MM.1S (cell line): ENCODE measurements at regions not wholly inside any gene's neighbourhood (a gene's known extent, or its start where the extent isn't known, plus 50 kb on each side); places are given as distances from the start of the nearest gene placed in this dataset.
A peak's percentile ranks its signal among the peaks of the same experiment; 100 is the strongest.

Experiments
- DNase-seq: peaks from one replicate; pipeline ENCODE4 v3.0.0-alpha.2; 2015
- H2AFZ ChIP-seq: fragments of 300-600 bp; sonication (generic); 2 replicates; pipeline ENCODE4 v1.6.0; 2016; ENCODE audit warnings: antibody characterized with exemption, low read length
- H3F3A ChIP-seq: fragments of 300-600 bp; sonication (generic); 2 replicates; pipeline ENCODE4 v1.6.1; 2016; ENCODE audit warnings: mild to moderate bottlenecking, antibody characterized with exemption, low read length, moderate library complexity, mixed read lengths; ENCODE audit not compliant: insufficient read depth
- H3K27ac ChIP-seq: fragments of 300-600 bp; sonication (generic); 2 replicates; pipeline ENCODE4 v1.5.1; 2016; ENCODE audit warnings: mild to moderate bottlenecking, low read length
- H3K27me3 ChIP-seq: fragments of 300-600 bp; sonication (generic); replicated peaks from 2 replicates; pipeline ENCODE4 v1.6.0; 2016; ENCODE audit warnings: low read length; ENCODE audit not compliant: insufficient read depth
- H3K36me3 ChIP-seq: fragments of 300-600 bp; sonication (generic); replicated peaks from 2 replicates; pipeline ENCODE4 v1.6.1; 2016; ENCODE audit warnings: mild to moderate bottlenecking, low read length, mixed read lengths; ENCODE audit not compliant: insufficient read depth
- H3K4me1 ChIP-seq: fragments of 300-600 bp; sonication (generic); 2 replicates; pipeline ENCODE4 v1.6.1; 2016; ENCODE audit warnings: low read length, mixed read lengths
- H3K4me2 ChIP-seq: fragments of 300-600 bp; sonication (generic); 2 replicates; pipeline ENCODE4 v1.6.0; 2016; ENCODE audit warnings: low read depth, low read length
- H3K4me3 ChIP-seq: fragments of 300-600 bp; sonication (generic); 2 replicates; pipeline ENCODE4 v1.5.1; 2016; ENCODE audit warnings: low read length, mixed read lengths
- H3K79me2 ChIP-seq: fragments of 300-600 bp; sonication (generic); 2 replicates; pipeline ENCODE4 v1.6.1; 2016; ENCODE audit warnings: mixed run types, low read length, mixed read lengths
- H3K9ac ChIP-seq: fragments of 300-600 bp; sonication (generic); 2 replicates; pipeline ENCODE4 v1.6.1; 2016; ENCODE audit warnings: low read length, mixed read lengths
- H3K9me2 ChIP-seq: fragments of 300-600 bp; sonication (generic); replicated peaks from 2 replicates; pipeline ENCODE4 v1.6.1; 2016; ENCODE audit warnings: mild to moderate bottlenecking, low read length, mixed read lengths; ENCODE audit not compliant: insufficient read depth
- H3K9me3 ChIP-seq: fragments of 300-600 bp; sonication (generic); replicated peaks from 2 replicates; pipeline ENCODE4 v1.6.1; 2016; ENCODE audit warnings: mild to moderate bottlenecking, low read length, mixed read lengths; ENCODE audit not compliant: insufficient read depth
- H4K20me1 ChIP-seq: fragments of 300-600 bp; sonication (generic); 2 replicates; pipeline ENCODE4 v1.6.1; 2016; ENCODE audit warnings: mild to moderate bottlenecking, low read length, moderate library complexity, mixed read lengths; ENCODE audit not compliant: insufficient read depth
- CTCF ChIP-seq: fragments of 300-600 bp; sonication (generic); IDR thresholded peaks from 2 replicates; pipeline ENCODE4 v1.5.1; 2016; ENCODE audit warnings: antibody characterized with exemption, low read length, mixed read lengths
- EZH2 ChIP-seq: fragments of 300-600 bp; sonication (generic); optimal IDR thresholded peaks from 2 replicates; pipeline ENCODE3; 2017; ENCODE audit warnings: low read depth, mild to moderate bottlenecking, antibody characterized with exemption, low read length, mixed read lengths
- EZH2phosphoT487 ChIP-seq: fragments of 300-600 bp; sonication (generic); IDR thresholded peaks from 2 replicates; pipeline ENCODE4 v1.6.1; 2018; ENCODE audit warnings: antibody characterized with exemption, low read length

- Histone ChIP-seq H3K4me1 (peaks cover 23% of the 10 kb centered on the region), H3F3A (peaks cover 27% of the 10 kb centered on the region), H3K4me2 (peak overlapping the region; percentile 85), H3K9me3 (no peaks in the 10 kb centered on the region), H3K27ac (peak overlapping the region; percentile 94; the same call in 1 of the 2 replicates), H3K79me2 (no peaks in the 10 kb centered on the region), H3K36me3 (no peaks in the 10 kb centered on the region), H3K9ac (peak overlapping the region; percentile 59; the same call in 1 of the 2 replicates), H3K27me3 (no peaks in the 10 kb centered on the region), H3K4me3 (no peak overlapping the region; the same call in 1 of the 2 replicates), H4K20me1 (no peaks in the 10 kb centered on the region), H3K9me2 (no peaks in the 10 kb centered on the region), H2AFZ (peak overlapping the region; percentile 18; the same call in 1 of the 2 replicates)
- peak; percentile 28 for DNase-seq
- TF ChIP-seq EZH2: no peak
- TF ChIP-seq CTCF: no peak
- TF ChIP-seq EZH2phosphoT487: no peak
These were observed 96.7 kb upstream of the CLDN10 start for GRCh38 chr13:95455782-95456181.

- Histone ChIP-seq H3K79me2 (no peaks in the 10 kb centered on the region), H3K4me2 (peak overlapping the region; percentile 85), H3K4me3 (peak overlapping the region; percentile 58), H3K36me3 (no peaks in the 10 kb centered on the region), H4K20me1 (no peaks in the 10 kb centered on the region), H3K27ac (peak overlapping the region; percentile 94), H3K27me3 (no peaks in the 10 kb centered on the region), H3K9me2 (no peaks in the 10 kb centered on the region), H3K9me3 (no peaks in the 10 kb centered on the region), H3K9ac (peak overlapping the region; percentile 59), H2AFZ (peak overlapping the region; percentile 18), H3F3A (peaks cover 27% of the 10 kb centered on the region), H3K4me1 (peaks cover 23% of the 10 kb centered on the region)
- TF ChIP-seq EZH2phosphoT487 (no peak), EZH2 (no peak), CTCF (no peak)
- DNase-seq: no peak
These were observed 95.7 kb upstream of the CLDN10 start for GRCh38 chr13:95456815-95457214.

- Histone ChIP-seq H4K20me1 (no peaks in the 10 kb centered on the region), H3K9me2 (no peaks in the 10 kb centered on the region), H3K9ac (peak overlapping the region; percentile 59), H3K36me3 (no peaks in the 10 kb centered on the region), H3F3A (peaks cover 27% of the 10 kb centered on the region), H3K9me3 (no peaks in the 10 kb centered on the region), H3K27me3 (no peaks in the 10 kb centered on the region), H2AFZ (no peak overlapping the region), H3K4me2 (peak overlapping the region; percentile 85), H3K79me2 (no peaks in the 10 kb centered on the region), H3K27ac (peak overlapping the region; percentile 94), H3K4me1 (peaks cover 23% of the 10 kb centered on the region), H3K4me3 (peak overlapping the region; percentile 58)
- no peak for TF ChIP-seq EZH2phosphoT487
- no peak for TF ChIP-seq CTCF
- no peak for TF ChIP-seq EZH2
- peak; percentile 98 for DNase-seq
These were observed 95.2 kb upstream of the CLDN10 start for GRCh38 chr13:95457294-95457693.
